ENCODE measurements at regions not wholly inside any gene's neighbourhood (a gene's known extent, or its start where the extent isn't known, plus 50 kb on each side); places are given as distances from the start of the nearest gene placed in this dataset.

- TF ChIP-seq CTCF (IDR thresholded peaks at IDR 0.05; ENCODE audit: low read depth, low read length, missing control alignments), result no peak
- no peaks in the 10 kb centered on the region for H3K36me3 ChIP-seq (replicated peaks)
- no peak overlapping the region for H3K4me3 ChIP-seq (ENCODE audit: low read depth, low read length)
- no peak for DNase-seq
- in situ Hi-C loops (cut with HindIII; ENCODE audit: low pct_ligation_motif_present, low sequenced_read_pairs), result no loop called here
- no peaks in the 10 kb centered on the region for H3K27me3 ChIP-seq (replicated peaks)
- H3K27ac ChIP-seq, result no peak overlapping the region
These were observed 426.4 kb downstream of the PCNX1 start for GRCh38 chr14:71333705-71334104.

GRCh38 chr14:71336489-71337192 lies 429.4 kb downstream of the PCNX1 start:
- no peak for TF ChIP-seq CTCF (IDR thresholded peaks at IDR 0.05; ENCODE audit: low read depth, low read length, missing control alignments)
- Histone ChIP-seq H3K27ac (no peak overlapping the region), H3K4me3 (ENCODE audit: low read depth, low read length) (no peak overlapping the region), H3K36me3 (replicated peaks) (no peaks in the 10 kb centered on the region), H3K27me3 (replicated peaks) (no peaks in the 10 kb centered on the region)
- in situ Hi-C loops (cut with HindIII; ENCODE audit: low pct_ligation_motif_present, low sequenced_read_pairs), result no loop called here
- no peak for DNase-seq

- Histone ChIP-seq H3K36me3 (replicated peaks) (no peaks in the 10 kb centered on the region), H3K27me3 (replicated peaks) (no peaks in the 10 kb centered on the region), H3K27ac (no peak overlapping the region), H3K4me3 (ENCODE audit: low read depth, low read length) (no peak overlapping the region)
- TF ChIP-seq CTCF (IDR thresholded peaks at IDR 0.05; ENCODE audit: low read depth, low read length, missing control alignments), result no peak
- in situ Hi-C loops (cut with HindIII; ENCODE audit: low pct_ligation_motif_present, low sequenced_read_pairs), result no loop called here
- DNase-seq, result no peak
These were observed 430.9 kb downstream of the PCNX1 start for GRCh38 chr14:71338153-71338552.

GRCh38 chr14:71339650-71340415 lies 432.6 kb downstream of the PCNX1 start:
- in situ Hi-C loops (cut with HindIII; ENCODE audit: low pct_ligation_motif_present, low sequenced_read_pairs), result no loop called here
- Histone ChIP-seq H3K27ac (no peak overlapping the region), H3K36me3 (replicated peaks) (no peaks in the 10 kb centered on the region), H3K4me3 (ENCODE audit: low read depth, low read length) (no peak overlapping the region), H3K27me3 (replicated peaks) (no peaks in the 10 kb centered on the region)
- DNase-seq, result no peak
- no peak for TF ChIP-seq CTCF (IDR thresholded peaks at IDR 0.05; ENCODE audit: low read depth, low read length, missing control alignments)

- in situ Hi-C loops (cut with HindIII; ENCODE audit: low pct_ligation_motif_present, low sequenced_read_pairs), result no loop called here
- H3K27me3 ChIP-seq (replicated peaks), result no peaks in the 10 kb centered on the region
- DNase-seq, result no peak
- no peaks in the 10 kb centered on the region for H3K36me3 ChIP-seq (replicated peaks)
- TF ChIP-seq CTCF (IDR thresholded peaks at IDR 0.05; ENCODE audit: low read depth, low read length, missing control alignments), result no peak
- no peak overlapping the region for H3K4me3 ChIP-seq (ENCODE audit: low read depth, low read length)
- no peak overlapping the region for H3K27ac ChIP-seq
These were observed 433.9 kb downstream of the PCNX1 start for GRCh38 chr14:71341156-71341555.

Measured in brain microvascular endothelial cell (primary cell).